Trophoblast cell (in vitro differentiated cells and primary cell): ENCODE measurements at regions not wholly inside any gene's neighbourhood (a gene's known extent, or its start where the extent isn't known, plus 50 kb on each side); places are given as distances from the start of the nearest gene placed in this dataset.

ENCODE experiments used
- DNase-seq, 2 donors: peaks; one replicate each; pipeline ENCODE4 v3.0.0-alpha.2; 2016
- H2AFZ ChIP-seq: 2 replicates; pipeline ENCODE4 v1.6.1; 2013; ENCODE audit warnings: low read length, moderate library complexity, mild to moderate bottlenecking; ENCODE audit not compliant: insufficient read depth, poor library complexity
- H2AK5ac ChIP-seq: 2 replicates; pipeline ENCODE4 v1.6.1; 2013; ENCODE audit warnings: mild to moderate bottlenecking, low read length
- H2BK120ac ChIP-seq: 2 replicates; pipeline ENCODE4 v1.6.1; 2013; ENCODE audit warnings: low read length, mild to moderate bottlenecking, moderate library complexity; ENCODE audit not compliant: insufficient read depth, poor library complexity
- H2BK12ac ChIP-seq: 2 replicates; pipeline ENCODE4 v1.6.1; 2013; ENCODE audit warnings: mild to moderate bottlenecking, low read length, moderate library complexity
- H2BK5ac ChIP-seq: 2 replicates; pipeline ENCODE4 v1.6.1; 2013; ENCODE audit warnings: low read length, low read depth, moderate library complexity, mild to moderate bottlenecking; ENCODE audit not compliant: poor library complexity
- H3K14ac ChIP-seq: 2 replicates; pipeline ENCODE4 v1.6.1; 2013; ENCODE audit warnings: mild to moderate bottlenecking, low read length
- H3K18ac ChIP-seq: 2 replicates; pipeline ENCODE4 v1.6.1; 2013; ENCODE audit warnings: mild to moderate bottlenecking, low read length
- H3K23ac ChIP-seq: 2 replicates; pipeline ENCODE4 v1.6.1; 2013; ENCODE audit warnings: low read length
- H3K27ac ChIP-seq: 2 replicates; pipeline ENCODE4 v1.5.1; 2013; ENCODE audit warnings: low read depth, mild to moderate bottlenecking, inconsistent platforms, low read length, moderate library complexity
- H3K27me3 ChIP-seq: 2 replicates; pipeline ENCODE4 v1.6.1; 2013; ENCODE audit warnings: inconsistent platforms, mild to moderate bottlenecking, low read length, moderate library complexity; ENCODE audit not compliant: insufficient read depth
- H3K36me3 ChIP-seq, 2 experiments: 1 replicate in 1 of 2; 2 replicates in 1 of 2; pipeline ENCODE4 v1.6.1; 2013; ENCODE audit warnings: low read length in 2 of 2, mild to moderate bottlenecking in 2 of 2, moderate library complexity in 1 of 2; ENCODE audit not compliant: insufficient read depth in 2 of 2, control insufficient read depth in 1 of 2
- H3K4ac ChIP-seq: 2 replicates; pipeline ENCODE4 v1.6.1; 2013; ENCODE audit warnings: low read depth, mild to moderate bottlenecking, low read length, moderate library complexity
- H3K4me1 ChIP-seq, 2 experiments: 1 replicate in 1 of 2; 2 replicates in 1 of 2; pipeline ENCODE4 v1.6.1; 2013; ENCODE audit warnings: low read length in 2 of 2, mild to moderate bottlenecking in 2 of 2, moderate library complexity in 1 of 2; ENCODE audit not compliant: insufficient read depth in 2 of 2, control insufficient read depth in 1 of 2
- H3K4me2 ChIP-seq: 2 replicates; pipeline ENCODE4 v1.6.1; 2013; ENCODE audit warnings: inconsistent platforms, mild to moderate bottlenecking, low read length, moderate library complexity
- H3K4me3 ChIP-seq: 2 replicates; pipeline ENCODE4 v1.5.1; 2013; ENCODE audit warnings: mild to moderate bottlenecking, low read depth, low read length, inconsistent platforms
- H3K79me1 ChIP-seq: one replicate; pipeline ENCODE4 v1.6.1; 2013; ENCODE audit warnings: low read length
- H3K79me2 ChIP-seq: 2 replicates; pipeline ENCODE4 v1.6.1; 2013; ENCODE audit warnings: low read length, mild to moderate bottlenecking; ENCODE audit not compliant: control insufficient read depth, insufficient read depth, poor library complexity
- H3K9ac ChIP-seq: 2 replicates; pipeline ENCODE4 v1.6.1; 2013; ENCODE audit warnings: mild to moderate bottlenecking, low read length
- H3K9me3 ChIP-seq: 2 replicates; pipeline ENCODE4 v1.6.1; 2013; ENCODE audit warnings: low read depth, mild to moderate bottlenecking, control low read depth, inconsistent platforms, low read length; ENCODE audit not compliant: insufficient read depth
- H4K12ac ChIP-seq: 2 replicates; pipeline ENCODE4 v1.6.1; 2013; ENCODE audit warnings: low read depth, mild to moderate bottlenecking, low read length, moderate library complexity
- H4K8ac ChIP-seq: 2 replicates; pipeline ENCODE4 v1.6.1; 2013; ENCODE audit warnings: low read depth, mild to moderate bottlenecking, low read length, moderate library complexity
- H4K91ac ChIP-seq: one replicate; pipeline ENCODE4 v1.6.1; 2013; ENCODE audit warnings: low read depth, mild to moderate bottlenecking, low read length, moderate library complexity
- WGBS: extraction: QIAGEN DNeasy Blood & Tissue Kit; methylation state at CpG from one replicate; pipeline ENCODE4 v1.1.7; 2013; ENCODE audit warnings: missing lambda C conversion rate; ENCODE audit not compliant: insufficient read length, insufficient coverage; ENCODE audit errors: extremely low coverage; 5-methylcytosine and 5-hydroxymethylcytosine counted together

- H2BK5ac ChIP-seq, result no peak overlapping the region
- no peak overlapping the region for H3K9ac ChIP-seq
- H3K23ac ChIP-seq, result no peak overlapping the region
- H3K4me1 ChIP-seq, result peaks cover 0 to 3% of the 10 kb centered on the region in 2 experiments
- H2BK12ac ChIP-seq, result no peak overlapping the region
- no peak overlapping the region for H2AFZ ChIP-seq
- no peak overlapping the region for H3K18ac ChIP-seq
- no peaks in the 10 kb centered on the region for H3K27me3 ChIP-seq
- H3K79me1 ChIP-seq, result no peaks in the 10 kb centered on the region
- H2BK120ac ChIP-seq, result no peak overlapping the region
- no CpG with 5 or more reads among the region's 25 CpGs for whole genome bisulfite sequencing
- H3K4me3 ChIP-seq, result no peak overlapping the region
- H3K4me2 ChIP-seq, result no peak overlapping the region
- H3K79me2 ChIP-seq, result no peaks in the 10 kb centered on the region
- H3K9me3 ChIP-seq, result no peaks in the 10 kb centered on the region
- DNase-seq, result no peak
- no peak overlapping the region for H3K27ac ChIP-seq
- no peak overlapping the region for H3K14ac ChIP-seq
- H2AK5ac ChIP-seq, result no peak overlapping the region
- no peak overlapping the region for H4K91ac ChIP-seq
- H4K8ac ChIP-seq, result no peak overlapping the region
- H3K36me3 ChIP-seq, result peaks cover 43% of the 10 kb centered on the region in 2 experiments
- H3K4ac ChIP-seq, result no peak overlapping the region
- H4K12ac ChIP-seq, result no peak overlapping the region
These were observed 116.5 kb downstream of the RFLNA start for GRCh38 chr12:124411281-124411878.

DNA sequence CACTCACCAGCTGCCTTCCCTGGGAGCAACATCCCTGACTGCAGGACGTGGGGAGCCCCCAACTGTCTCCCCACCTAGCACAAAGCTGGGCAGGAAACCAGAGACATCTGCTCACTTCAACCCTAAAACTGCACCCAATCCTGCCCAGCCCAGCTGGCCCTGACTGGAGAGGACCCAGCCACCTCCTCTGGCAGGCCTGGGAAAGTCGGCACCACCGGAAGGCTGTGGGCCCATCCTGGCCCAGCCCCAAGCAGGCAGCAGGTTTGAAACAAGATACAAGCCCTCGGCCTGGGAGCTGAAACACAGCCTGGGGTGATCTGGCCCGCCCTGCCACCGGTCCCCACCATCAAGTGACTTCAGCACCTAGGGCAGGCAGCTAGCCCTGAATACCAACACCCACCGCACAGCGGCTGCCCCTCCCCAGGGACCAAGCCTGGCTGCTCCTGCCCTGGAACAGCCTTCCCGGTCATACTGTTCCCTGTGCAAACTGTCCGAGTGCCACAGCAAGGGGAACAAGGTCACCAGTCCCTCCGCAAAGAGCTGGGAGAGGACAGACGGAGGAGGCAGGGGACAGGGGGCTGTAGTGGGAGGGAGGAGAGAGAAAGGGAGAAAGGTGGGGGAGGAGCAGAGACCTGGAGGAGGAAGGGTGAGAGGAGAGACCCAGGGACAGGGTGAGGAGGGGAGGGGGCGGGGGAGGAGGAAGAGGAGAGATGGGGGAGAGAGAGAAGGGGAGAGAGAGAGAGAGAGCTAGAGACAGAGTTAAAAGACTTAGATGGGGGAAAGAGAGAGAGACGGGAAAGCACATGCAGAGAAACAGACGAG is 115.7 kb downstream of the RFLNA start:
- Histone ChIP-seq H2BK12ac (no peak overlapping the region), H4K12ac (no peak overlapping the region), H3K9ac (no peak overlapping the region), H2AK5ac (no peak overlapping the region), H3K4me3 (no peak overlapping the region), H3K4me1 (peaks cover 0 to 3% of the 10 kb centered on the region in 2 experiments), H3K9me3 (no peaks in the 10 kb centered on the region), H3K23ac (no peak overlapping the region), H3K27ac (no peak overlapping the region), H2BK5ac (no peak overlapping the region), H3K18ac (no peak overlapping the region), H3K4me2 (no peak overlapping the region), H4K8ac (no peak overlapping the region), H3K79me2 (no peaks in the 10 kb centered on the region), H4K91ac (no peak overlapping the region), H3K36me3 (peaks cover 44 to 51% of the 10 kb centered on the region in 2 experiments), H3K14ac (no peak overlapping the region), H3K4ac (no peak overlapping the region), H2BK120ac (no peak overlapping the region), H3K79me1 (no peaks in the 10 kb centered on the region), H3K27me3 (no peaks in the 10 kb centered on the region), H2AFZ (no peak overlapping the region)
- no peak for DNase-seq
- no CpG with 5 or more reads among the region's 15 CpGs for WGBS

GRCh38 chr12:124408822-124409517 is 114.1 kb downstream of the RFLNA start:
- H3K4ac ChIP-seq, result no peak overlapping the region
- H4K8ac ChIP-seq, result no peak overlapping the region
- no peak overlapping the region for H4K91ac ChIP-seq
- H3K14ac ChIP-seq, result no peak overlapping the region
- peaks cover 37 to 52% of the 10 kb centered on the region in 2 experiments for H3K36me3 ChIP-seq
- no peak overlapping the region for H3K18ac ChIP-seq
- H3K9ac ChIP-seq, result no peak overlapping the region
- WGBS, result no CpG with 5 or more reads among the region's 25 CpGs
- H3K4me1 ChIP-seq, result peaks cover 0 to 3% of the 10 kb centered on the region in 2 experiments
- no peak overlapping the region for H2AFZ ChIP-seq
- no peak overlapping the region for H3K4me2 ChIP-seq
- no peak overlapping the region for H3K23ac ChIP-seq
- no peaks in the 10 kb centered on the region for H3K9me3 ChIP-seq
- H2AK5ac ChIP-seq, result no peak overlapping the region
- no peak overlapping the region for H2BK5ac ChIP-seq
- no peak overlapping the region for H4K12ac ChIP-seq
- H3K79me1 ChIP-seq, result no peaks in the 10 kb centered on the region
- no peak overlapping the region for H2BK120ac ChIP-seq
- no peaks in the 10 kb centered on the region for H3K27me3 ChIP-seq
- peak overlapping the region; percentile 35 for H3K4me3 ChIP-seq
- H3K79me2 ChIP-seq, result no peaks in the 10 kb centered on the region
- DNase-seq, result no peak
- H3K27ac ChIP-seq, result no peak overlapping the region
- no peak overlapping the region for H2BK12ac ChIP-seq

- Histone ChIP-seq H3K4me1 (peaks cover 0 to 3% of the 10 kb centered on the region in 2 experiments), H3K79me2 (no peaks in the 10 kb centered on the region), H3K9me3 (no peaks in the 10 kb centered on the region), H3K4me2 (no peak overlapping the region), H2AFZ (no peak overlapping the region), H2BK120ac (no peak overlapping the region), H3K36me3 (peaks cover 28 to 43% of the 10 kb centered on the region in 2 experiments), H3K79me1 (no peaks in the 10 kb centered on the region), H2BK5ac (no peak overlapping the region), H3K18ac (no peak overlapping the region), H3K27me3 (no peaks in the 10 kb centered on the region), H3K4me3 (no peak overlapping the region), H4K12ac (no peak overlapping the region), H4K8ac (no peak overlapping the region), H3K9ac (no peak overlapping the region), H3K23ac (no peak overlapping the region), H3K14ac (no peak overlapping the region), H4K91ac (no peak overlapping the region), H2AK5ac (no peak overlapping the region), H3K4ac (no peak overlapping the region), H3K27ac (no peak overlapping the region), H2BK12ac (no peak overlapping the region)
- DNase-seq, result no peak
- no CpG with 5 or more reads among the region's 8 CpGs for WGBS
These were observed 112.2 kb downstream of the RFLNA start for GRCh38 chr12:124407074-124407473.
